Activated CD4-positive, alpha-beta T cell treated with anti-CD3 and anti-CD28 coated beads, Interleukin-2, amount 10 ng/mL, durations not matched to agents 7 days and 5 days (primary cell): ENCODE measurements at regions not wholly inside any gene's neighbourhood (a gene's known extent, or its start where the extent isn't known, plus 50 kb on each side); places are given as distances from the start of the nearest gene placed in this dataset.
A peak's percentile ranks its signal among the peaks of the same experiment; 100 is the strongest.

ENCODE experiments used
- CTCF ChIA-PET: fragments of 350-600 bp; sonication (Branson Sonifier 250); formaldehyde crosslinking; loops from one replicate; lab custom pipeline; 2021; ENCODE audit warnings: antibody characterized with exemption; lab: Charles Lee
- POLR2A ChIA-PET: fragments of 350-600 bp; sonication (Branson Sonifier 250); formaldehyde crosslinking; loops from one replicate; lab custom pipeline; 2021; ENCODE audit warnings: antibody characterized with exemption; lab: Charles Lee
- DNase-seq: peaks from one replicate; pipeline ENCODE4 v3.0.0-alpha.2; 2020
- H3K27ac Mint-ChIP-seq: one replicate; pipeline ENCODE4 v1.8.0; 2021; ENCODE audit warnings: mild to moderate bottlenecking, moderate library complexity, mixed read lengths
- H3K27me3 Mint-ChIP-seq: one replicate; pipeline ENCODE4 v1.8.0; 2021; ENCODE audit warnings: mixed read lengths
- H3K36me3 Mint-ChIP-seq: one replicate; pipeline ENCODE4 v1.8.0; 2021; ENCODE audit warnings: low read depth, mixed read lengths
- H3K4me1 Mint-ChIP-seq: one replicate; pipeline ENCODE4 v1.8.0; 2021; ENCODE audit warnings: mixed read lengths
- H3K4me3 Mint-ChIP-seq: one replicate; pipeline ENCODE4 v1.8.0; 2021; ENCODE audit warnings: mild to moderate bottlenecking, moderate library complexity, mixed read lengths
- H3K9me3 Mint-ChIP-seq: one replicate; pipeline ENCODE4 v1.8.0; 2021; ENCODE audit warnings: mixed read lengths

GRCh38 chr5:21159510-21160059, 1171.6 kb upstream of the CDH18 start:
- Mint-ChIP-seq H3K27ac (no peak overlapping the region), H3K4me1 (no peaks in the 10 kb centered on the region), H3K27me3 (no peaks in the 10 kb centered on the region), H3K4me3 (no peak overlapping the region), H3K36me3 (no peaks in the 10 kb centered on the region), H3K9me3 (peaks cover 14% of the 10 kb centered on the region)
- no peak for DNase-seq
- CTCF ChIA-PET: interaction anchor here (1.1 kb wide), 1 partner anchor 29 kb away, joined by 3 read pairs; no protein-coding TSS in a partner anchor
- POLR2A ChIA-PET: no interaction called here

- Mint-ChIP-seq H3K27ac (no peak overlapping the region), H3K4me3 (no peak overlapping the region), H3K36me3 (no peaks in the 10 kb centered on the region), H3K4me1 (no peaks in the 10 kb centered on the region), H3K27me3 (no peaks in the 10 kb centered on the region), H3K9me3 (peaks cover 8% of the 10 kb centered on the region)
- DNase-seq: no peak
- POLR2A ChIA-PET: no interaction called here
- CTCF ChIA-PET: no interaction called here
These were observed 1166.5 kb upstream of the CDH18 start for GRCh38 chr5:21154526-21154925.

GRCh38 chr5:21152611-21153010, 1164.6 kb upstream of the CDH18 start:
- POLR2A ChIA-PET: no interaction called here
- CTCF ChIA-PET: no interaction called here
- Mint-ChIP-seq H3K4me3 (no peak overlapping the region), H3K36me3 (no peaks in the 10 kb centered on the region), H3K27ac (no peak overlapping the region), H3K9me3 (peaks cover 3% of the 10 kb centered on the region), H3K4me1 (no peaks in the 10 kb centered on the region), H3K27me3 (no peaks in the 10 kb centered on the region)
- no peak for DNase-seq

- no peak overlapping the region for H3K27ac Mint-ChIP-seq
- no peaks in the 10 kb centered on the region for H3K27me3 Mint-ChIP-seq
- H3K4me1 Mint-ChIP-seq: no peaks in the 10 kb centered on the region
- ChIA-PET CTCF (no interaction called here), POLR2A (no interaction called here)
- H3K4me3 Mint-ChIP-seq: no peak overlapping the region
- no peaks in the 10 kb centered on the region for H3K36me3 Mint-ChIP-seq
- H3K9me3 Mint-ChIP-seq: no peaks in the 10 kb centered on the region
- DNase-seq: no peak
These were observed 1157.4 kb upstream of the CDH18 start for GRCh38 chr5:21145376-21145775.

GRCh38 chr5:21143686-21144085, 1155.7 kb upstream of the CDH18 start:
- Mint-ChIP-seq H3K9me3 (no peaks in the 10 kb centered on the region), H3K4me3 (no peak overlapping the region), H3K27ac (no peak overlapping the region), H3K27me3 (no peaks in the 10 kb centered on the region), H3K4me1 (no peaks in the 10 kb centered on the region), H3K36me3 (no peaks in the 10 kb centered on the region)
- CTCF ChIA-PET: no interaction called here
- POLR2A ChIA-PET: no interaction called here
- no peak for DNase-seq

GRCh38 chr5:21142791-21143190, 1154.8 kb upstream of the CDH18 start:
- no peak overlapping the region for H3K27ac Mint-ChIP-seq
- POLR2A ChIA-PET: no interaction called here
- H3K9me3 Mint-ChIP-seq: peaks cover 4% of the 10 kb centered on the region
- H3K4me3 Mint-ChIP-seq: no peak overlapping the region
- CTCF ChIA-PET: no interaction called here
- DNase-seq: peak; percentile 5
- no peaks in the 10 kb centered on the region for H3K27me3 Mint-ChIP-seq
- H3K4me1 Mint-ChIP-seq: no peaks in the 10 kb centered on the region
- no peaks in the 10 kb centered on the region for H3K36me3 Mint-ChIP-seq

- ChIA-PET CTCF (no interaction called here), POLR2A (no interaction called here)
- no peak for DNase-seq
These were observed 1153.0 kb upstream of the CDH18 start for GRCh38 chr5:21140987-21141386.

GRCh38 chr5:21126236-21126635, 1138.2 kb upstream of the CDH18 start:
- peaks cover 4% of the 10 kb centered on the region for H3K9me3 Mint-ChIP-seq
- no peaks in the 10 kb centered on the region for H3K36me3 Mint-ChIP-seq
- H3K4me3 Mint-ChIP-seq: no peak overlapping the region
- no peaks in the 10 kb centered on the region for H3K27me3 Mint-ChIP-seq
- POLR2A ChIA-PET: no interaction called here
- CTCF ChIA-PET: no interaction called here
- H3K27ac Mint-ChIP-seq: no peak overlapping the region
- H3K4me1 Mint-ChIP-seq: no peaks in the 10 kb centered on the region
- no peak for DNase-seq

More at GRCh38 chr5:21140987-21141386, 1153.0 kb upstream of the CDH18 start:
- Mint-ChIP-seq H3K36me3 (no peaks in the 10 kb centered on the region), H3K9me3 (peaks cover 4% of the 10 kb centered on the region), H3K4me3 (no peak overlapping the region), H3K27me3 (no peaks in the 10 kb centered on the region), H3K4me1 (no peaks in the 10 kb centered on the region), H3K27ac (no peak overlapping the region)

- no peaks in the 10 kb centered on the region for H3K4me1 Mint-ChIP-seq
- H3K4me3 Mint-ChIP-seq: no peak overlapping the region
- no peaks in the 10 kb centered on the region for H3K27me3 Mint-ChIP-seq
- no peaks in the 10 kb centered on the region for H3K36me3 Mint-ChIP-seq
- ChIA-PET CTCF (no interaction called here), POLR2A (no interaction called here)
- peaks cover 4% of the 10 kb centered on the region for H3K9me3 Mint-ChIP-seq
- H3K27ac Mint-ChIP-seq: no peak overlapping the region
- DNase-seq: no peak
These were observed 1137.4 kb upstream of the CDH18 start for GRCh38 chr5:21125238-21125983.

- Mint-ChIP-seq H3K9me3 (peaks cover 4% of the 10 kb centered on the region), H3K27ac (no peak overlapping the region), H3K27me3 (no peaks in the 10 kb centered on the region), H3K4me1 (no peaks in the 10 kb centered on the region), H3K4me3 (no peak overlapping the region), H3K36me3 (no peaks in the 10 kb centered on the region)
- no peak for DNase-seq
- POLR2A ChIA-PET: no interaction called here
- CTCF ChIA-PET: no interaction called here
These were observed 1133.2 kb upstream of the CDH18 start for GRCh38 chr5:21121213-21121612.

- POLR2A ChIA-PET: no interaction called here
- no peaks in the 10 kb centered on the region for H3K4me1 Mint-ChIP-seq
- H3K36me3 Mint-ChIP-seq: no peaks in the 10 kb centered on the region
- CTCF ChIA-PET: interaction anchor here (0.7 kb wide), 1 partner anchor 132 kb away, joined by 3 read pairs; no protein-coding TSS in a partner anchor
- DNase-seq: no peak
- H3K9me3 Mint-ChIP-seq: peaks cover 10% of the 10 kb centered on the region
- H3K27ac Mint-ChIP-seq: no peak overlapping the region
- no peaks in the 10 kb centered on the region for H3K27me3 Mint-ChIP-seq
- H3K4me3 Mint-ChIP-seq: no peak overlapping the region
These were observed 1109.7 kb upstream of the CDH18 start for GRCh38 chr5:21097661-21098060.

GRCh38 chr5:21094619-21095018, 1106.6 kb upstream of the CDH18 start:
- POLR2A ChIA-PET: no interaction called here
- Mint-ChIP-seq H3K4me3 (no peak overlapping the region), H3K9me3 (peaks cover 14% of the 10 kb centered on the region)

GRCh38 chr5:21087766-21088165, 1099.8 kb upstream of the CDH18 start:
- DNase-seq: no peak
- H3K36me3 Mint-ChIP-seq: no peaks in the 10 kb centered on the region
- no peaks in the 10 kb centered on the region for H3K27me3 Mint-ChIP-seq
- H3K9me3 Mint-ChIP-seq: peaks cover 21% of the 10 kb centered on the region
- no peaks in the 10 kb centered on the region for H3K4me1 Mint-ChIP-seq
- POLR2A ChIA-PET: no interaction called here
- no peak overlapping the region for H3K4me3 Mint-ChIP-seq
- CTCF ChIA-PET: no interaction called here
- H3K27ac Mint-ChIP-seq: no peak overlapping the region

More at GRCh38 chr5:21094619-21095018, 1106.6 kb upstream of the CDH18 start:
- H3K27ac Mint-ChIP-seq: no peak overlapping the region
- CTCF ChIA-PET: no interaction called here
- no peaks in the 10 kb centered on the region for H3K4me1 Mint-ChIP-seq
- no peak for DNase-seq
- H3K36me3 Mint-ChIP-seq: no peaks in the 10 kb centered on the region
- no peaks in the 10 kb centered on the region for H3K27me3 Mint-ChIP-seq

GRCh38 chr5:21085791-21086190, 1097.8 kb upstream of the CDH18 start:
- no peak for DNase-seq
- Mint-ChIP-seq H3K9me3 (peaks cover 19% of the 10 kb centered on the region), H3K4me1 (no peaks in the 10 kb centered on the region), H3K36me3 (no peaks in the 10 kb centered on the region), H3K4me3 (no peak overlapping the region), H3K27ac (no peak overlapping the region), H3K27me3 (no peaks in the 10 kb centered on the region)
- CTCF ChIA-PET: no interaction called here
- POLR2A ChIA-PET: no interaction called here
